ENCODE measurements at regions not wholly inside any gene's neighbourhood (a gene's known extent, or its start where the extent isn't known, plus 50 kb on each side); places are given as distances from the start of the nearest gene placed in this dataset.

GRCh38 chr6:41452763-41453162 lies 93.4 kb upstream of the FOXP4 start:
- Mint-ChIP-seq H3K9me3 (no peaks in the 10 kb centered on the region), H3K4me3 (no peak overlapping the region), H3K27ac (no peak overlapping the region), H3K36me3 (ENCODE audit: low read depth) (no peaks in the 10 kb centered on the region), H3K27me3 (no peaks in the 10 kb centered on the region), H3K4me1 (ENCODE audit: low read depth) (no peaks in the 10 kb centered on the region)

- H3K4me3 Mint-ChIP-seq = no peak overlapping the region
- H3K9me3 Mint-ChIP-seq = no peaks in the 10 kb centered on the region
- no peaks in the 10 kb centered on the region for H3K36me3 Mint-ChIP-seq (ENCODE audit: low read depth)
- H3K27me3 Mint-ChIP-seq = peaks cover 3% of the 10 kb centered on the region
- H3K27ac Mint-ChIP-seq = no peak overlapping the region
- H3K4me1 Mint-ChIP-seq (ENCODE audit: low read depth) = no peaks in the 10 kb centered on the region
Observed at GRCh38 chr6:41453244-41453643, 92.9 kb upstream of the FOXP4 start.

- H3K27ac Mint-ChIP-seq = no peak overlapping the region
- peaks cover 11% of the 10 kb centered on the region for H3K27me3 Mint-ChIP-seq
- no peak overlapping the region for H3K4me3 Mint-ChIP-seq
- no peaks in the 10 kb centered on the region for H3K4me1 Mint-ChIP-seq (ENCODE audit: low read depth)
- no peaks in the 10 kb centered on the region for H3K36me3 Mint-ChIP-seq (ENCODE audit: low read depth)
- no peaks in the 10 kb centered on the region for H3K9me3 Mint-ChIP-seq
Observed at GRCh38 chr6:41454189-41454789, 91.9 kb upstream of the FOXP4 start.

- no peak overlapping the region for H3K4me3 Mint-ChIP-seq
- no peak overlapping the region for H3K27ac Mint-ChIP-seq
- peaks cover 11% of the 10 kb centered on the region for H3K27me3 Mint-ChIP-seq
- no peaks in the 10 kb centered on the region for H3K36me3 Mint-ChIP-seq (ENCODE audit: low read depth)
- H3K9me3 Mint-ChIP-seq = no peaks in the 10 kb centered on the region
- H3K4me1 Mint-ChIP-seq (ENCODE audit: low read depth) = no peaks in the 10 kb centered on the region
Observed at GRCh38 chr6:41455410-41455809, 90.8 kb upstream of the FOXP4 start.

GRCh38 chr6:41455818-41456217 lies 90.4 kb upstream of the FOXP4 start:
- H3K4me3 Mint-ChIP-seq = no peak overlapping the region
- H3K36me3 Mint-ChIP-seq (ENCODE audit: low read depth) = no peaks in the 10 kb centered on the region
- no peaks in the 10 kb centered on the region for H3K9me3 Mint-ChIP-seq
- H3K4me1 Mint-ChIP-seq (ENCODE audit: low read depth) = no peaks in the 10 kb centered on the region
- peaks cover 11% of the 10 kb centered on the region for H3K27me3 Mint-ChIP-seq
- H3K27ac Mint-ChIP-seq = no peak overlapping the region

GRCh38 chr6:41457303-41457670 lies 88.9 kb upstream of the FOXP4 start:
- Mint-ChIP-seq H3K36me3 (ENCODE audit: low read depth) (no peaks in the 10 kb centered on the region), H3K4me3 (no peak overlapping the region), H3K27ac (no peak overlapping the region), H3K27me3 (peaks cover 16% of the 10 kb centered on the region), H3K4me1 (ENCODE audit: low read depth) (no peaks in the 10 kb centered on the region), H3K9me3 (no peaks in the 10 kb centered on the region)

- Mint-ChIP-seq H3K4me3 (no peak overlapping the region), H3K27ac (no peak overlapping the region), H3K36me3 (ENCODE audit: low read depth) (no peaks in the 10 kb centered on the region), H3K27me3 (peaks cover 19% of the 10 kb centered on the region), H3K4me1 (ENCODE audit: low read depth) (no peaks in the 10 kb centered on the region), H3K9me3 (no peaks in the 10 kb centered on the region)
Observed at GRCh38 chr6:41459738-41460137, 86.4 kb upstream of the FOXP4 start.

- no peaks in the 10 kb centered on the region for H3K36me3 Mint-ChIP-seq (ENCODE audit: low read depth)
- H3K9me3 Mint-ChIP-seq = no peaks in the 10 kb centered on the region
- peaks cover 27% of the 10 kb centered on the region for H3K27me3 Mint-ChIP-seq
- H3K4me3 Mint-ChIP-seq = no peak overlapping the region
- no peaks in the 10 kb centered on the region for H3K4me1 Mint-ChIP-seq (ENCODE audit: low read depth)
- no peak overlapping the region for H3K27ac Mint-ChIP-seq
Observed at GRCh38 chr6:41460742-41461336, 85.3 kb upstream of the FOXP4 start.

GRCh38 chr6:41462033-41462432 lies 84.1 kb upstream of the FOXP4 start:
- Mint-ChIP-seq H3K9me3 (no peaks in the 10 kb centered on the region), H3K36me3 (ENCODE audit: low read depth) (no peaks in the 10 kb centered on the region), H3K4me3 (no peak overlapping the region), H3K27ac (no peak overlapping the region), H3K4me1 (ENCODE audit: low read depth) (no peaks in the 10 kb centered on the region), H3K27me3 (peaks cover 39% of the 10 kb centered on the region)

- Mint-ChIP-seq H3K4me1 (ENCODE audit: low read depth) (no peaks in the 10 kb centered on the region), H3K27me3 (peaks cover 40% of the 10 kb centered on the region), H3K9me3 (no peaks in the 10 kb centered on the region), H3K4me3 (no peak overlapping the region), H3K36me3 (ENCODE audit: low read depth) (no peaks in the 10 kb centered on the region), H3K27ac (no peak overlapping the region)
Observed at GRCh38 chr6:41463062-41463930, 82.9 kb upstream of the FOXP4 start.

- H3K4me3 Mint-ChIP-seq = no peak overlapping the region
- no peaks in the 10 kb centered on the region for H3K4me1 Mint-ChIP-seq (ENCODE audit: low read depth)
- no peak overlapping the region for H3K27ac Mint-ChIP-seq
- peaks cover 41% of the 10 kb centered on the region for H3K27me3 Mint-ChIP-seq
- no peaks in the 10 kb centered on the region for H3K9me3 Mint-ChIP-seq
- H3K36me3 Mint-ChIP-seq (ENCODE audit: low read depth) = no peaks in the 10 kb centered on the region
Observed at GRCh38 chr6:41464019-41464418, 82.2 kb upstream of the FOXP4 start.

GRCh38 chr6:41464481-41464880 lies 81.7 kb upstream of the FOXP4 start:
- no peaks in the 10 kb centered on the region for H3K36me3 Mint-ChIP-seq (ENCODE audit: low read depth)
- H3K27me3 Mint-ChIP-seq = peaks cover 43% of the 10 kb centered on the region
- no peak overlapping the region for H3K4me3 Mint-ChIP-seq
- peaks cover under 1% of the 10 kb centered on the region for H3K4me1 Mint-ChIP-seq (ENCODE audit: low read depth)
- H3K27ac Mint-ChIP-seq = no peak overlapping the region
- H3K9me3 Mint-ChIP-seq = no peaks in the 10 kb centered on the region

- no peak overlapping the region for H3K4me3 Mint-ChIP-seq
- no peaks in the 10 kb centered on the region for H3K9me3 Mint-ChIP-seq
- H3K4me1 Mint-ChIP-seq (ENCODE audit: low read depth) = peaks cover 7% of the 10 kb centered on the region
- H3K27me3 Mint-ChIP-seq = peaks cover 54% of the 10 kb centered on the region
- no peaks in the 10 kb centered on the region for H3K36me3 Mint-ChIP-seq (ENCODE audit: low read depth)
- H3K27ac Mint-ChIP-seq = no peak overlapping the region
Observed at GRCh38 chr6:41466437-41466990, 79.7 kb upstream of the FOXP4 start.

GRCh38 chr6:41467061-41467460 lies 79.1 kb upstream of the FOXP4 start:
- peaks cover 7% of the 10 kb centered on the region for H3K4me1 Mint-ChIP-seq (ENCODE audit: low read depth)
- H3K9me3 Mint-ChIP-seq = no peaks in the 10 kb centered on the region
- no peaks in the 10 kb centered on the region for H3K36me3 Mint-ChIP-seq (ENCODE audit: low read depth)
- no peak overlapping the region for H3K4me3 Mint-ChIP-seq
- H3K27me3 Mint-ChIP-seq = peaks cover 56% of the 10 kb centered on the region
- H3K27ac Mint-ChIP-seq = no peak overlapping the region
